Skeletal muscle satellite cell (primary cell): ENCODE measurements at regions not wholly inside any gene's neighbourhood (a gene's known extent, or its start where the extent isn't known, plus 50 kb on each side); places are given as distances from the start of the nearest gene placed in this dataset.

Experiments
- H3K27me3 ChIP-seq: 2 replicates; pipeline ENCODE4 v1.7.0; 2013; ENCODE audit warnings: low read length; ENCODE audit not compliant: control insufficient read depth, insufficient read depth
- H3K36me3 ChIP-seq: 2 replicates; pipeline ENCODE4 v1.7.0; 2013; ENCODE audit warnings: mild to moderate bottlenecking, control low read depth, low read length; ENCODE audit not compliant: insufficient read depth
- H3K4me1 ChIP-seq: 2 replicates; pipeline ENCODE4 v1.7.0; 2013; ENCODE audit warnings: low read length; ENCODE audit not compliant: control insufficient read depth, insufficient read depth
- H3K4me2 ChIP-seq: 2 replicates; pipeline ENCODE4 v1.7.0; 2013; ENCODE audit warnings: mild to moderate bottlenecking, low read length
- H3K4me3 ChIP-seq: 2 replicates; pipeline ENCODE4 v1.7.0; 2013; ENCODE audit warnings: low read length
- H3K9ac ChIP-seq: 2 replicates; pipeline ENCODE4 v1.7.0; 2013; ENCODE audit warnings: mild to moderate bottlenecking, low read depth, low read length, moderate library complexity
- H3K9me3 ChIP-seq: replicated peaks from 2 replicates; pipeline ENCODE4 v1.7.0; 2013; ENCODE audit warnings: mild to moderate bottlenecking, control low read depth, low read length

DNA sequence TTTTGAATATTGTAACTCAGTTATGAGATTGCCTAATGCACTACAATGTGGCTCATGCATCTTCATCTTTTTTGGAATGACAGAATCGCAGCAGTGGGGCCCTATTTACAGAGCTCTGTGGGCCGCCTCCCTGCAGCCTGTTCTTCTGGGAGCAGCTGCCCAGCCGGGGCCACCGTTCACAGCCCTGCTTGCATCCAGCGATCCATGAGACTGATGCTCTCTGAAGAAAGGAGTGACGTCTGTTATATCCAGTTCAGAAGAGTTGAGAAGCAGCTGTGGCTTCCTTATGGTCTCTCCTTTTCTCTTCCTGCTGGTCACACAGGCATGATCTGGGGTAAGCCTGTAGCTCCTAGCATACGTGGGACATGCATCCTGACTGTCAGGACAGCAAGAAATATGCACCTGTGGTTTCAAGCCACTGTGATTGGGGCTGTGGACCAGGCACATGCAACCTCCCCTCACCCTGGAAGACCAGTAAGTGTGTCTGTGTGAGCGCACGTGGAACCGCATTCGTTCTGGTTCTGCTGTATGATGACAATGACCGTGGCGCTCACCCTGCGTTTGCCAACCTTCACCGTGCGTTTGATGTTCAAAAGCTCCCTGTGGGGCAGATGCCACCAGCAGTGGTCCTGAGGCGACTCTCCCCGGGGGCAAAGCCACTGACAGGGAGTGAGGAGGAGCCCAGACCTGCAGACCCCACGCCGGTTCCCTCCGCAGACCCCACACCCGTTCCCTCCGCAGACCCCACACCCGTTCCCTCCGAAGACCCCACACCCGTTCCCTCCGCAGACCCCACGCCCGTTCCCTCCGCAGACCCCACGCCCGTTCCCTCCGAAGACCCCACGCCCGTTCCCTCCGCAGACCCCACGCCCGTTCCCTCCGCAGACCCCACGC is 189.8 kb downstream of the TMEM18 start:
- Histone ChIP-seq H3K4me2 (no peak overlapping the region), H3K4me1 (no peaks in the 10 kb centered on the region), H3K4me3 (no peak overlapping the region), H3K9ac (no peak overlapping the region), H3K36me3 (no peaks in the 10 kb centered on the region), H3K9me3 (peaks cover 12% of the 10 kb centered on the region), H3K27me3 (no peaks in the 10 kb centered on the region)

GRCh38 chr2:486371-486770 is 190.8 kb downstream of the TMEM18 start:
- H3K4me3 ChIP-seq, result no peak overlapping the region
- H3K9ac ChIP-seq, result no peak overlapping the region
- H3K4me2 ChIP-seq, result no peak overlapping the region
- H3K27me3 ChIP-seq, result no peaks in the 10 kb centered on the region
- H3K4me1 ChIP-seq, result no peaks in the 10 kb centered on the region
- peaks cover 11% of the 10 kb centered on the region for H3K9me3 ChIP-seq
- H3K36me3 ChIP-seq, result no peaks in the 10 kb centered on the region

DNA sequence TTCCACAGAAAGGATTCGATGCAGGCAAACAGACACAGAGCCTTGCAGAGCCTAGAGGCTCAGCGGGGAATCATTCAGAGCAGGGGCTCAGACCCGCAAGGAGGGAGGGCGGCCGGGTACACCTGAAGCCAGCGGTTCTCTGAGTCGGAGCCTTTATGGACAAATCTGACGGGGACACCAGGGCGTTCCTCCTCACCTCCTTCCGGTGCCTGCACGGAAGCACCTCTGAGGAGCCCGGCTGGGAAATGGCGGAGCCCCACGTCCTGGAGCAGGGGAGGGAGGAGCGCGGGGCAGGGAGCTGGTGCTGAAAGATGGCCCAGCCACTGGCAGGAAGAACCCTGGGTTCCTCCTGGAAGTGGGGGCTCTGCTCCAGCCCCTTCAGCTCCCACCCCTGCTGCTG is 193.5 kb upstream of the ALKAL2 start:
- H3K9me3 ChIP-seq, result peaks cover 3% of the 10 kb centered on the region
- H3K9ac ChIP-seq, result no peak overlapping the region
- H3K4me1 ChIP-seq, result no peaks in the 10 kb centered on the region
- no peaks in the 10 kb centered on the region for H3K36me3 ChIP-seq
- no peak overlapping the region for H3K4me3 ChIP-seq
- no peaks in the 10 kb centered on the region for H3K27me3 ChIP-seq
- H3K4me2 ChIP-seq, result no peak overlapping the region

DNA sequence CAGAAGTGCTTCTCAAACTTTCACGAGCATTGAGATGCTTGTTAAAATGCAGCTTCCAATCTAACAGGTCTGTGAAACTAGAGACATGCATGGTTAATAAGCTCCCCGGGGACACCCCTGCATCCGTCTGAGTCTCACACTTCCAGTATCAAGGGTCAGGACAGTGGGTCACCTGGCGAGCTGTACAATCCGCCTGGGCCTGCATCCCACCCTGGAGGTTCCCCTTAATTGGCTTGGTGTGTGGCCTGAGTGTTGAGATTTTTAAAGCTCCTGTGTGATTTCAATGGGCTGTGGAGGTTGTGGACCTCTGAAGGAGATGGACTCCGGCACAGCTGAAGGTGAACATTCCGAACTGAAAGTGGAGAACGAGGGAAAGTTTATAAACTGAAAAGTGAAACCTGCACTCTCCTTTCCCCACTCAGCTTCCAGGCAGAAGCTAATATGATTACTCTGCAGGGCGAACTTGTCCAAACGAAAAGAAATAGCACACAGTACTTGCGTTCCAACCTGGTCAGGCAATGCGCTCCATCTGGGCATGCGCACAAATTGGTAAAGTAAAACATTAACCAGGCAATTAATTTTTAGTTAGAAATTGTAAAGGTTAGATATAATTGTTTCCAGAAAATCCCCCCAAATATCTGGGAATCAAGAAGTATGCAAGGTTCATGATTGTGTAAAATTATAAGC is 191.7 kb upstream of the ALKAL2 start:
- Histone ChIP-seq H3K9ac (no peak overlapping the region), H3K9me3 (peaks cover 3% of the 10 kb centered on the region), H3K36me3 (no peaks in the 10 kb centered on the region), H3K4me3 (no peak overlapping the region), H3K27me3 (no peaks in the 10 kb centered on the region), H3K4me1 (no peaks in the 10 kb centered on the region), H3K4me2 (no peak overlapping the region)

DNA sequence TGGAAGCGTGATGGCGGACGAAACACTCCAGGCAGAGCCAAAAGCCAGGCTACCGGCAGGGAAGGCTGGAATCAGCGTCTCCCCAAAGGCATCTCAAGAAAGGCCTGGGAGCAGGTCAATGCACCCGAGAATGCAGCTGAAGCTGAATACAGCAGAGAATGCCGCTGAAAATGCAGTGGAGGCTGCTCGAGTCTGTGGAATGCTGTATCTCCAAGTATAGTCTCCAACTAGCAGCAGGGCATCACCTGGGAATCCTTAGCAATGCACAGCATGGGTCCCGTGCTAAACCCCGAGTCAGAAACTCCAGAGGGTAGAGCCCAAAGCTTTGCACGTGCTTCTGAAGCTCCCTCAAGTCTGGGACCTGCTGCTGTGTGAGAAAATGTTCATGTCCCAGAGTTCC is 191.1 kb upstream of the ALKAL2 start:
- Histone ChIP-seq H3K9ac (no peak overlapping the region), H3K36me3 (no peaks in the 10 kb centered on the region), H3K4me2 (no peak overlapping the region), H3K4me3 (no peak overlapping the region), H3K4me1 (no peaks in the 10 kb centered on the region), H3K27me3 (no peaks in the 10 kb centered on the region), H3K9me3 (peaks cover 3% of the 10 kb centered on the region)

GRCh38 chr2:471560-471959 is 183.7 kb upstream of the ALKAL2 start:
- Histone ChIP-seq H3K36me3 (no peaks in the 10 kb centered on the region), H3K4me3 (no peak overlapping the region), H3K9ac (no peak overlapping the region), H3K9me3 (peaks cover 12% of the 10 kb centered on the region), H3K27me3 (no peaks in the 10 kb centered on the region), H3K4me2 (no peak overlapping the region), H3K4me1 (no peaks in the 10 kb centered on the region)

DNA sequence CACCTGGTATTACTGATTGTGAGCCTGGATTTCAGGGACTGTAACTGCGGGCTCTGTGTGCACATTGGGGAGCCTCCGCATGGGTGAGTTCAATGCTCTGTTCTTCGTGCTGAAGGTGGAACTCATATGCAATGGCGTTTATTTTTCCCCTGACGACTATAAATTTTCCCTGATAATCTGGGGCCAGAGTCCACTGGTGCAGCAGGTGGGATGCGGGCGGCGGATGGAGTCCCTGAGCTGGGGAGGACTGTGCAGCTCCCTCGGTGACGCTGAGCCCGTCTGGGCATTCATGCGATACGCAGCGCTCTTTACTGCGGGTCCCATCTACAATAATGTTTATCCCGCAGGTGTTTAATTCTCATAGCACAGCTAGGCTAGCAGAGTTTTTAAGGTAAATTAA is 181.6 kb upstream of the ALKAL2 start:
- Histone ChIP-seq H3K9me3 (peaks cover 12% of the 10 kb centered on the region), H3K4me3 (no peak overlapping the region), H3K27me3 (no peaks in the 10 kb centered on the region), H3K9ac (no peak overlapping the region), H3K4me2 (no peak overlapping the region), H3K4me1 (no peaks in the 10 kb centered on the region), H3K36me3 (no peaks in the 10 kb centered on the region)

DNA sequence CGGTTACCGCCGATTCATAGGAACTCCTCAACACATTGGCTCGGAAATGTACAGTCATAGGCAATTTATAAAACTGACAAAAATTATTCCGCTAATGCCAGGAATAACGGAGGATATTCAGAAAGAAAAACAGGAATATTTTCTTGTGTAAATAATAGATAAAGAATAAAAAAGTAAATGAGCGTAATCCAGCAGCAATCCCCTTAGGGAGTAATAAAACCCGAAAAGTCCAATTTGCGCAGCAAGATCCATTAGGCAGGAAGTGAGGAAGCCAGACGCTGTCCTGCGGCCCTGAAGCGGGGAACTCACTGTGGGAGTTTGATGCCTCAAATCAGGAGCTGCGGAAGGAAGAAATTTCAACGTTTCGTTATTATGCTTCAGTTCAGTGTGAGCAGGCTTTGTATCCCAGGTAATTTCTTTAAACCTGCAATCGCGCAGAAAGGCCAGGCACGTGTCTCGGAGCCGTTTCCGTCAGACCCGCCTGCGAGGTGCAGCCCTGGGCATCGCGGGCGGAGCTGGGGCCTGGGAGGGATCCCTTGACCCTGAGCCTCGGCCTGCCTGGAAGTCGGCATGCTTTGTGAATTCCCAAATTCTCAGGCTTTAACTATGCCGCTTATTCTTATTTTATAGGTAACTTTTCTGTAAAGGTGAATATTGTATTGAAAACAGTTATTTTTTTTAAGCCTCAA is 180.9 kb upstream of the ALKAL2 start:
- Histone ChIP-seq H3K36me3 (no peaks in the 10 kb centered on the region), H3K9ac (no peak overlapping the region), H3K9me3 (peaks cover 12% of the 10 kb centered on the region), H3K4me1 (no peaks in the 10 kb centered on the region), H3K27me3 (no peaks in the 10 kb centered on the region), H3K4me2 (no peak overlapping the region), H3K4me3 (no peak overlapping the region)

GRCh38 chr2:467892-468647 is 180.2 kb upstream of the ALKAL2 start:
- H3K4me3 ChIP-seq, result no peak overlapping the region
- no peaks in the 10 kb centered on the region for H3K27me3 ChIP-seq

DNA sequence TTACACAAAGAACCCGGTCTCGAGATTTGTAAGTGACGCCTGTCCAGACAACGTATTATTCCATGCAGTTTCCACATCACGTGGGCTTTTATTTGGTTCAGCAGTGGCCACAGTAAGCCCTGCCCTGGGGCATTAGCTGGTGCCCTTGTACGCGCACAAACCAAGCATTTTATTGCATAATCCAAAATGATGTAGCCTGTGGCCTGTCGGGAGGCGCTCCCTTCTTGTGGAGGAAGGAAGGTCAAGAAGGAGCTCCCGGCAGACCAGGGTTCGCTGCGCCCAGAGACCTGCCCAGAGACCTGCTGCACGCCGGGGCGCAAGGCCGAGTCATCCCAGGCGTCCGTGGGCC is 179.6 kb upstream of the ALKAL2 start:
- Histone ChIP-seq H3K4me1 (no peaks in the 10 kb centered on the region), H3K4me3 (no peak overlapping the region), H3K27me3 (no peaks in the 10 kb centered on the region), H3K9ac (no peak overlapping the region), H3K4me2 (no peak overlapping the region), H3K9me3 (peaks cover 12% of the 10 kb centered on the region), H3K36me3 (no peaks in the 10 kb centered on the region)

More at GRCh38 chr2:467892-468647, 180.2 kb upstream of the ALKAL2 start:
- Histone ChIP-seq H3K4me1 (no peaks in the 10 kb centered on the region), H3K9ac (no peak overlapping the region), H3K36me3 (no peaks in the 10 kb centered on the region), H3K4me2 (no peak overlapping the region), H3K9me3 (peaks cover 12% of the 10 kb centered on the region)

GRCh38 chr2:467101-467500 is 179.2 kb upstream of the ALKAL2 start:
- Histone ChIP-seq H3K4me1 (no peaks in the 10 kb centered on the region), H3K27me3 (no peaks in the 10 kb centered on the region), H3K9me3 (peaks cover 12% of the 10 kb centered on the region), H3K4me2 (no peak overlapping the region), H3K4me3 (no peak overlapping the region), H3K36me3 (no peaks in the 10 kb centered on the region), H3K9ac (no peak overlapping the region)
